Endodermal cell (in vitro differentiated cells): ENCODE measurements at regions not wholly inside any gene's neighbourhood (a gene's known extent, or its start where the extent isn't known, plus 50 kb on each side); places are given as distances from the start of the nearest gene placed in this dataset.

Experiments
- DNase-seq: peaks from one replicate; pipeline ENCODE4 v3.0.0-alpha.2; 2017
- H3K27ac ChIP-seq: 2 replicates; pipeline ENCODE4 v1.5.1; 2013; ENCODE audit warnings: mild to moderate bottlenecking, low read depth, low read length, moderate library complexity
- H3K27me3 ChIP-seq: 2 replicates; pipeline ENCODE4 v1.6.1; 2013; ENCODE audit warnings: mild to moderate bottlenecking, low read length, moderate library complexity; ENCODE audit not compliant: insufficient read depth, control insufficient read depth, poor library complexity, severe bottlenecking
- H3K36me3 ChIP-seq: 2 replicates; pipeline ENCODE4 v1.7.0; 2013; ENCODE audit warnings: mild to moderate bottlenecking, low read length, moderate library complexity; ENCODE audit not compliant: control insufficient read depth, insufficient read depth
- H3K4me1 ChIP-seq: one replicate; pipeline ENCODE4 v1.7.0; 2013; ENCODE audit warnings: low read length; ENCODE audit not compliant: control insufficient read depth, insufficient read depth
- H3K4me3 ChIP-seq: 2 replicates; pipeline ENCODE4 v1.5.1; 2013; ENCODE audit warnings: mild to moderate bottlenecking, low read length, moderate library complexity
- H3K9ac ChIP-seq: 2 replicates; pipeline ENCODE4 v1.6.1; 2013; ENCODE audit warnings: mild to moderate bottlenecking, low read length, moderate library complexity; ENCODE audit not compliant: poor library complexity, severe bottlenecking; ENCODE audit errors: extremely low read depth
- H3K9me3 ChIP-seq: 2 replicates; pipeline ENCODE4 v1.6.1; 2013; ENCODE audit warnings: mild to moderate bottlenecking, low read length, moderate library complexity; ENCODE audit not compliant: control insufficient read depth
- H3K27ac Mint-ChIP-seq: 2 replicates; pipeline ENCODE4 v1.8.0; 2020; ENCODE audit warnings: mixed read lengths
- H3K27me3 Mint-ChIP-seq: 2 replicates; pipeline ENCODE4 v1.8.0; 2021; ENCODE audit warnings: mild to moderate bottlenecking, mixed read lengths; ENCODE audit not compliant: insufficient read depth
- H3K36me3 Mint-ChIP-seq: 2 replicates; pipeline ENCODE4 v1.8.0; 2020; ENCODE audit warnings: low read depth, mixed read lengths
- H3K4me1 Mint-ChIP-seq: 2 replicates; pipeline ENCODE4 v1.8.0; 2020; ENCODE audit warnings: mixed read lengths
- H3K4me3 Mint-ChIP-seq: 2 replicates; pipeline ENCODE4 v1.8.0; 2020; ENCODE audit warnings: mild to moderate bottlenecking, moderate library complexity, mixed read lengths
- H3K9me3 Mint-ChIP-seq: 2 replicates; pipeline ENCODE4 v1.8.0; 2020; ENCODE audit warnings: mild to moderate bottlenecking, mixed read lengths
- WGBS, 2 experiments: methylation state at CpG; one replicate each; pipeline versions ENCODE4 v1.1.5 to v1.1.7; 2013; ENCODE audit warnings: missing lambda C conversion rate in 2 of 2, mixed read lengths in 1 of 2; ENCODE audit not compliant: insufficient coverage in 1 of 2, insufficient read length in 1 of 2; 5-methylcytosine and 5-hydroxymethylcytosine counted together
- TF ChIP-seq, protein P1 (sequence below): fragments of 200-600 bp; sonication (generic); conservative IDR thresholded peaks from 2 replicates; pipeline ENCODE4 v1.5.0; 2021; ENCODE audit warnings: antibody characterized with exemption, mild to moderate bottlenecking

DNA sequence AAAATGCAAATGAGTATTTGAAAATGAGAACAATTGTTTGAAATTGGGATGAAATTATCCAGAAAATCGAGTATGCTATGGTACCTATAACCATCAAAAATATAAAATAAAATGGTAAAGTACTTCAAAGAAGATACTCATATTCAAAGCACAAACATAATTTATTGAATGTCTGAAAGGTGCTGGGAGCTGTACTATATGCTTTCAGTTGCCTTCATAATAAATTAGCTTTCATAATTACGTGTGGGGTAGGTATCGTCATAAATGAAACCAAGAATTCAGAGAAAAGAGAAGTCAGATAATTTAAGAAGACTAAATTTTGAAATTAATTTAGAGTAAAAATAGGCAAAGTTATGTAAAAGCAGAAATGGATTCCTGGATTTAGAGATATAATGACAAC is 721.9 kb upstream of the ACVR2A start:
- Histone ChIP-seq H3K9ac (no peak overlapping the region), H3K4me3 (no peak overlapping the region), H3K4me1 (no peaks in the 10 kb centered on the region), H3K36me3 (no peaks in the 10 kb centered on the region), H3K9me3 (peaks cover 9% of the 10 kb centered on the region), H3K27me3 (no peaks in the 10 kb centered on the region), H3K27ac (no peak overlapping the region)
- Mint-ChIP-seq H3K36me3 (no peaks in the 10 kb centered on the region), H3K9me3 (peaks cover 29% of the 10 kb centered on the region), H3K4me3 (no peak overlapping the region), H3K4me1 (no peaks in the 10 kb centered on the region), H3K27ac (no peak overlapping the region), H3K27me3 (no peaks in the 10 kb centered on the region)
- 91 to 100% methylated on average over 1 to 2 of the region's 3 CpGs for WGBS, 2 experiments
- DNase-seq = no peak
- TF ChIP-seq, protein P1, sequence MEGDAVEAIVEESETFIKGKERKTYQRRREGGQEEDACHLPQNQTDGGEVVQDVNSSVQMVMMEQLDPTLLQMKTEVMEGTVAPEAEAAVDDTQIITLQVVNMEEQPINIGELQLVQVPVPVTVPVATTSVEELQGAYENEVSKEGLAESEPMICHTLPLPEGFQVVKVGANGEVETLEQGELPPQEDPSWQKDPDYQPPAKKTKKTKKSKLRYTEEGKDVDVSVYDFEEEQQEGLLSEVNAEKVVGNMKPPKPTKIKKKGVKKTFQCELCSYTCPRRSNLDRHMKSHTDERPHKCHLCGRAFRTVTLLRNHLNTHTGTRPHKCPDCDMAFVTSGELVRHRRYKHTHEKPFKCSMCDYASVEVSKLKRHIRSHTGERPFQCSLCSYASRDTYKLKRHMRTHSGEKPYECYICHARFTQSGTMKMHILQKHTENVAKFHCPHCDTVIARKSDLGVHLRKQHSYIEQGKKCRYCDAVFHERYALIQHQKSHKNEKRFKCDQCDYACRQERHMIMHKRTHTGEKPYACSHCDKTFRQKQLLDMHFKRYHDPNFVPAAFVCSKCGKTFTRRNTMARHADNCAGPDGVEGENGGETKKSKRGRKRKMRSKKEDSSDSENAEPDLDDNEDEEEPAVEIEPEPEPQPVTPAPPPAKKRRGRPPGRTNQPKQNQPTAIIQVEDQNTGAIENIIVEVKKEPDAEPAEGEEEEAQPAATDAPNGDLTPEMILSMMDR = no peak

DNA sequence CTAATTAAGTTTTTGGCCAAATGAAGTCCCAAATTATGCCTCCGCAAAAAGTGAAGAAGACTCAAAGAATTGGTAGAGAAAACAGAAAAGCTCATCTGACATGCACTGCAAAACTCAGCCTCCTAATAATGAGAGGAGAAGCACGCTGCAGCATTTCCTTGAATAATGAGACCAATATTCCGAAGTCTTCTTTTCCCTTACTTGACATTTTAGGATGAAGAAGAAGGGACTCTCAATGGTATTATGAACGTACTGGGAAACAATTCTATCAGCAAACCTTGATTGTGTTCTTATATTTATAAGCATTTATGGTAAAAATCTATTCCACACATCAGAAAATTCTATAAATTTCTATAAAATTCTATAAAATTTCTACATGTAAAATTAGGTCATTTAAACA is 733.9 kb upstream of the ACVR2A start:
- no peaks in the 10 kb centered on the region for H3K36me3 ChIP-seq
- H3K4me1 ChIP-seq = no peaks in the 10 kb centered on the region
- no peaks in the 10 kb centered on the region for H3K27me3 ChIP-seq
- Mint-ChIP-seq H3K4me1 (no peaks in the 10 kb centered on the region), H3K27ac (no peak overlapping the region), H3K36me3 (no peaks in the 10 kb centered on the region), H3K4me3 (no peak overlapping the region), H3K27me3 (no peaks in the 10 kb centered on the region), H3K9me3 (peaks cover 3% of the 10 kb centered on the region)
- WGBS, 2 experiments = 92 to 100% methylated on average over 1 to 3 of the region's 4 CpGs
- DNase-seq = no peak
- no peaks in the 10 kb centered on the region for H3K9me3 ChIP-seq
- no peak overlapping the region for H3K4me3 ChIP-seq
- H3K9ac ChIP-seq = no peak overlapping the region
- TF ChIP-seq, protein P1 = no peak
- no peak overlapping the region for H3K27ac ChIP-seq

DNA sequence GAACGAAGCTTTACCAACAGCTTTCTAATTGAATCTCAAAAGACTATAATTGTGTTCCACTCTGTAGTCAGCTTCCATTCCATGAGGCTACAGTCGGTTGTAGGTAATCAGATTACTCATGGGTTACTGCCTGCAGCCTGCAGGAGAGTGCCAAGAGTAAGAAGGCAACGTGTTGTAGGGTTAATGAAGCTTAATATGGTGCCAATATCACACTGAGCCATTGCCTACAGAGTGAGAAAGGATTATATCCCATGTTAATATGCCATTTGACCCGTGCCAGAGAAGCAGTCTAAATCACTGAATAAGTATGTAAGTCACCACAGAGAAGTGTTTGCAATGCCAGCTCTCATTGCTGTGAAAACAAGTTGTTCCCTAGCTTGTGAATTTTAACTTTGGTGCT is 734.5 kb upstream of the ACVR2A start:
- Mint-ChIP-seq H3K9me3 (peaks cover 3% of the 10 kb centered on the region), H3K27me3 (no peaks in the 10 kb centered on the region), H3K27ac (no peak overlapping the region), H3K36me3 (no peaks in the 10 kb centered on the region), H3K4me1 (no peaks in the 10 kb centered on the region), H3K4me3 (no peak overlapping the region)
- WGBS, 2 experiments = 83 to 89% methylated on average over 3 to 4 of the region's 4 CpGs
- no peak for DNase-seq
- Histone ChIP-seq H3K4me3 (no peak overlapping the region), H3K27me3 (no peaks in the 10 kb centered on the region), H3K9me3 (no peaks in the 10 kb centered on the region), H3K9ac (no peak overlapping the region), H3K36me3 (no peaks in the 10 kb centered on the region), H3K27ac (no peak overlapping the region), H3K4me1 (no peaks in the 10 kb centered on the region)
- TF ChIP-seq, protein P1 = no peak
